B cell (primary cell): ENCODE measurements at regions not wholly inside any gene's neighbourhood (a gene's known extent, or its start where the extent isn't known, plus 50 kb on each side); places are given as distances from the start of the nearest gene placed in this dataset.

Experiments
- ATAC-seq: fragments of 200-7000 bp; cut with Tn5 transposase; one replicate; pipeline ENCODE4 v1.10.0; 2021; ENCODE audit warnings: low read depth, mild to moderate bottlenecking, moderate number of reproducible peaks, moderate library complexity
- CTCF ChIA-PET: fragments of 350-600 bp; sonication (Branson Sonifier 250); formaldehyde crosslinking; loops from one replicate; lab custom pipeline; 2021; ENCODE audit warnings: antibody characterized with exemption, inconsistent platforms; lab: Charles Lee
- POLR2A ChIA-PET: fragments of 350-600 bp; sonication (Branson Sonifier 250); formaldehyde crosslinking; loops from one replicate; lab custom pipeline; 2021; ENCODE audit warnings: antibody characterized with exemption; lab: Charles Lee
- DNase-seq: peaks from one replicate; pipeline ENCODE4 v3.0.0; 2013
- H2AFZ ChIP-seq: 2 replicates; pipeline ENCODE4 v1.6.1; 2012; ENCODE audit warnings: mild to moderate bottlenecking, low read depth, low read length; ENCODE audit not compliant: insufficient read depth, poor library complexity, severe bottlenecking
- H3K27ac ChIP-seq, 2 donors: 1 replicate in 1 of 2; 2 replicates in 1 of 2; pipeline ENCODE4 v1.5.1; 2012 to 2013; ENCODE audit warnings: low read length in 2 of 2, mild to moderate bottlenecking in 2 of 2, moderate library complexity in 1 of 2
- H3K27me3 ChIP-seq, 4 experiments: fragments of 200-600 bp in 1 of 4; sonication (generic) in 1 of 4; replicated peaks in 1 of 4; 1 replicate in 2 of 4; 2 replicates in 2 of 4; pipeline versions ENCODE4 v1.6.1 to v1.7.0; 2013 to 2016; ENCODE audit warnings: low read length in 3 of 4, mild to moderate bottlenecking in 2 of 4, mixed read lengths in 1 of 4, moderate library complexity in 1 of 4; ENCODE audit not compliant: insufficient read depth in 4 of 4, control insufficient read depth in 3 of 4; ENCODE audit errors: control extremely low read depth in 1 of 4
- H3K36me3 ChIP-seq, 2 experiments: replicated peaks in 1 of 2; 1 replicate in 1 of 2; 2 replicates in 1 of 2; pipeline versions ENCODE4 v1.6.1 to v1.7.1; 2013; ENCODE audit warnings: low read length in 1 of 2; ENCODE audit not compliant: insufficient read depth in 2 of 2, control insufficient read depth in 1 of 2; ENCODE audit errors: control extremely low read depth in 1 of 2, extremely low read depth in 1 of 2
- H3K4me1 ChIP-seq, 2 donors: fragments of 200-600 bp in 1 of 2; sonication (generic) in 1 of 2; 1 replicate in 1 of 2; 2 replicates in 1 of 2; pipeline versions ENCODE4 v1.5.1 to v1.6.1; 2013 to 2017; ENCODE audit warnings: low read length in 2 of 2; ENCODE audit not compliant: control insufficient read depth in 2 of 2, insufficient read depth in 2 of 2
- H3K4me2 ChIP-seq: replicated peaks from 2 replicates; pipeline ENCODE3; 2012; ENCODE audit warnings: mild to moderate bottlenecking, low read depth, low read length; ENCODE audit not compliant: poor library complexity, severe bottlenecking
- H3K4me3 ChIP-seq, 5 experiments: fragments of 200-600 bp in 1 of 5; sonication (generic) in 1 of 5; 1 replicate in 3 of 5; 2 replicates in 2 of 5; pipeline versions ENCODE4 v1.5.1 to v1.7.0; 2011 to 2016; ENCODE audit warnings: low read length in 4 of 5, mild to moderate bottlenecking in 4 of 5, low read depth in 2 of 5, control low read depth in 1 of 5, moderate library complexity in 1 of 5; ENCODE audit not compliant: insufficient read depth in 1 of 5; ENCODE audit errors: control extremely low read depth in 1 of 5, extremely low read depth in 1 of 5
- H3K79me2 ChIP-seq: fragments of 200-600 bp; sonication (generic); one replicate; pipeline ENCODE4 v1.6.0; 2016; ENCODE audit warnings: low read length; ENCODE audit not compliant: control insufficient read depth, insufficient read depth
- H3K9ac ChIP-seq: fragments of 200-600 bp; sonication (generic); 2 replicates; pipeline ENCODE4 v1.6.1; 2017; ENCODE audit warnings: mild to moderate bottlenecking, low read length, moderate library complexity
- H3K9me3 ChIP-seq, 3 donors: one replicate each; pipeline versions ENCODE4 v1.6.1 to v1.7.1; 2013; ENCODE audit warnings: low read length in 2 of 3; ENCODE audit not compliant: control insufficient read depth in 2 of 3, insufficient read depth in 1 of 3; ENCODE audit errors: control extremely low read depth in 1 of 3
- H4K20me1 ChIP-seq: 2 replicates; pipeline ENCODE4 v1.6.0; 2012; ENCODE audit warnings: mild to moderate bottlenecking, low read length; ENCODE audit not compliant: insufficient read depth, control insufficient read depth, poor library complexity, severe bottlenecking
- H3K27ac Mint-ChIP-seq: one replicate; pipeline ENCODE4 v1.8.0; 2021; ENCODE audit warnings: mixed read lengths
- H3K27me3 Mint-ChIP-seq: one replicate; pipeline ENCODE4 v1.8.0; 2021; ENCODE audit warnings: mixed read lengths
- H3K4me1 Mint-ChIP-seq: one replicate; pipeline ENCODE4 v1.8.0; 2021; ENCODE audit warnings: mixed read lengths
- H3K4me3 Mint-ChIP-seq: one replicate; pipeline ENCODE4 v1.8.0; 2021; ENCODE audit warnings: mixed read lengths
- H3K9me3 Mint-ChIP-seq: one replicate; pipeline ENCODE4 v1.8.0; 2022; ENCODE audit warnings: mixed read lengths; ENCODE audit not compliant: insufficient read depth
- EZH2 ChIP-seq: IDR thresholded peaks from 2 replicates; pipeline ENCODE4 v1.6.1; 2012; ENCODE audit warnings: borderline replicate concordance, low read depth, mild to moderate bottlenecking, moderate library complexity, low read length; ENCODE audit not compliant: insufficient read depth, poor library complexity, severe bottlenecking
- WGBS: methylation state at CpG from one replicate; pipeline ENCODE4 v1.1.5; 2013; ENCODE audit warnings: missing lambda C conversion rate; ENCODE audit not compliant: insufficient coverage; 5-methylcytosine and 5-hydroxymethylcytosine counted together
- intact Hi-C: fragments of 100-400 bp; cut with micrococcal nuclease; formaldehyde crosslinking; loops from one replicate; pipeline ENCODE4 v1.10.0; 2022
- TF ChIP-seq, protein P1 (sequence below): fragments of 200-600 bp; IDR thresholded peaks from one replicate; pipeline ENCODE4 v1.8.0; 2022; ENCODE audit warnings: antibody characterized with exemption, mild to moderate bottlenecking

DNA sequence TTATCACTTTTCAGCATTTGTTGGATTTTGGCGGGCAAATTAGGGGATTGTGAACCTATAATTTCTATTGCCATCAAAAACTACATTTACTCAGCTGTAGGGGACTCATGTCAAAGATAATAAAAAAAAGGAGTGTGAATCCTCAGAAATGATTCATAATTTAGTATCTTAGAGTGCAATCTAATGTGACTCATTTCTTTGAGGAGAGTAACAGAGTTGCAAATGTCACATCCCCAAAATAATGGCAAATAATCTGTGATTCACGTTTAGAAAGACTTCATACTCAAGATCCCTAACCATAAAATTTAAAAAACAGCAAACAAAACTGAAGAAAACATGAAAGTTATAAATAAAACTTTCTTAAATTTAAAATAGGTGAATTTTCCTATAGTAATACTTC lies 373.0 kb downstream of the CDH2 start:
- no peak for DNase-seq
- TF ChIP-seq, protein P1, sequence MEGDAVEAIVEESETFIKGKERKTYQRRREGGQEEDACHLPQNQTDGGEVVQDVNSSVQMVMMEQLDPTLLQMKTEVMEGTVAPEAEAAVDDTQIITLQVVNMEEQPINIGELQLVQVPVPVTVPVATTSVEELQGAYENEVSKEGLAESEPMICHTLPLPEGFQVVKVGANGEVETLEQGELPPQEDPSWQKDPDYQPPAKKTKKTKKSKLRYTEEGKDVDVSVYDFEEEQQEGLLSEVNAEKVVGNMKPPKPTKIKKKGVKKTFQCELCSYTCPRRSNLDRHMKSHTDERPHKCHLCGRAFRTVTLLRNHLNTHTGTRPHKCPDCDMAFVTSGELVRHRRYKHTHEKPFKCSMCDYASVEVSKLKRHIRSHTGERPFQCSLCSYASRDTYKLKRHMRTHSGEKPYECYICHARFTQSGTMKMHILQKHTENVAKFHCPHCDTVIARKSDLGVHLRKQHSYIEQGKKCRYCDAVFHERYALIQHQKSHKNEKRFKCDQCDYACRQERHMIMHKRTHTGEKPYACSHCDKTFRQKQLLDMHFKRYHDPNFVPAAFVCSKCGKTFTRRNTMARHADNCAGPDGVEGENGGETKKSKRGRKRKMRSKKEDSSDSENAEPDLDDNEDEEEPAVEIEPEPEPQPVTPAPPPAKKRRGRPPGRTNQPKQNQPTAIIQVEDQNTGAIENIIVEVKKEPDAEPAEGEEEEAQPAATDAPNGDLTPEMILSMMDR: no peak
- no peak for TF ChIP-seq EZH2
- no CpG with 5 or more reads among the region's 2 CpGs for WGBS
- Mint-ChIP-seq H3K4me1 (no peaks in the 10 kb centered on the region), H3K4me3 (no peak overlapping the region), H3K27me3 (no peaks in the 10 kb centered on the region), H3K9me3 (no peaks in the 10 kb centered on the region), H3K27ac (no peak overlapping the region)
- Histone ChIP-seq H3K27me3 (no peaks in the 10 kb centered on the region), H3K9ac (no peak overlapping the region), H3K4me1 (no peaks in the 10 kb centered on the region), H3K4me2 (no peak overlapping the region), H3K79me2 (no peaks in the 10 kb centered on the region), H3K36me3 (no peaks in the 10 kb centered on the region), H4K20me1 (no peaks in the 10 kb centered on the region), H3K27ac (no peak overlapping the region), H3K4me3 (no peak overlapping the region), H2AFZ (no peak overlapping the region), H3K9me3 (peaks cover 0 to 3% (median 0%) of the 10 kb centered on the region in 3 donors)
- intact Hi-C loops: no loop called here
- no peak for ATAC-seq
- ChIA-PET POLR2A (no interaction called here), CTCF (no interaction called here)

DNA sequence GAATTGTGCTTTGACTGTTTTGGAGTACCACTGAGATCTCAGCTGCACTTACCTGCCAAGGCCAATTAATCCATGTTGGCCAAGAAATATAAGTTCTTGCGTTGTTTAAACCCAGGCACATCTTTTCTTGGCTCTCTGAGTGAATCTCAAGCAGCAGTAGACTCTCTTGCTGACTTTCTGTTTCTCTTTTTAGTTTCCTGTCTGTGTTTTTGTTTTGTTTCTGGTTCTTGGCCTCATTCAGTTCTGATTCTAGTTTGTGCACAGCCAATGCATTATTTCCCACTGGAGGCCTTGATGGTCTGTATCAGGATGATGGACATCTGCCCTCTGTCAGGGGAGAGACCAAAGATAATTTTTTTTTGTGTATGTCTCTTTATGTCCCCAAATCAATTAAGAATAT lies 379.4 kb downstream of the CDH2 start:
- no peaks in the 10 kb centered on the region for H3K27me3 Mint-ChIP-seq
- POLR2A ChIA-PET: no interaction called here
- H2AFZ ChIP-seq: no peak overlapping the region

More for the DNA sequence above, 379.4 kb downstream of the CDH2 start:
- H3K4me3 Mint-ChIP-seq: no peak overlapping the region
- H4K20me1 ChIP-seq: no peaks in the 10 kb centered on the region
- no peak for DNase-seq
- no peak for TF ChIP-seq EZH2
- TF ChIP-seq, protein P1: no peak
- no peaks in the 10 kb centered on the region for H3K4me1 Mint-ChIP-seq
- intact Hi-C loops: no loop called here
- H3K27ac Mint-ChIP-seq: no peak overlapping the region
- CTCF ChIA-PET: no interaction called here
- H3K4me1 ChIP-seq: no peaks in the 10 kb centered on the region
- no peaks in the 10 kb centered on the region for H3K27me3 ChIP-seq
- H3K9me3 Mint-ChIP-seq: no peaks in the 10 kb centered on the region
- H3K36me3 ChIP-seq: no peaks in the 10 kb centered on the region
- no peak overlapping the region for H3K4me2 ChIP-seq
- ATAC-seq: no peak
- H3K9me3 ChIP-seq: peaks cover 0 to 2% (median 0%) of the 10 kb centered on the region in 3 donors
- H3K4me3 ChIP-seq: no peak overlapping the region
- no peaks in the 10 kb centered on the region for H3K79me2 ChIP-seq
- no peak overlapping the region for H3K9ac ChIP-seq
- H3K27ac ChIP-seq: no peak overlapping the region
- WGBS: no CpG with 5 or more reads among the region's 1 CpG
